LNCaP clone FGC (cell line): ENCODE measurements at regions not wholly inside any gene's neighbourhood (a gene's known extent, or its start where the extent isn't known, plus 50 kb on each side); places are given as distances from the start of the nearest gene placed in this dataset.

ENCODE experiments used
- DNase-seq: peaks from one replicate; pipeline ENCODE4 v3.0.0-alpha.2; 2011; ENCODE audit warnings: low read depth
- H3K4me3 ChIP-seq: 2 replicates; pipeline ENCODE4 v1.5.1; 2011; ENCODE audit warnings: mild to moderate bottlenecking, low read depth, low read length, control low read depth
- CTCF ChIP-seq: IDR thresholded peaks from 2 replicates; pipeline ENCODE4 v1.5.1; 2012; ENCODE audit warnings: mild to moderate bottlenecking; ENCODE audit not compliant: control insufficient read depth, insufficient read depth; ENCODE audit errors: extremely low read depth

- no peak for DNase-seq
- TF ChIP-seq CTCF: no peak
- no peak overlapping the region for H3K4me3 ChIP-seq
Measured at GRCh38 chr2:239455436-239456203, 54.8 kb upstream of the HDAC4 start.

GRCh38 chr2:239454507-239454906 is 53.7 kb upstream of the HDAC4 start:
- no peak for TF ChIP-seq CTCF
- H3K4me3 ChIP-seq: no peak overlapping the region

More at GRCh38 chr2:239454507-239454906, 53.7 kb upstream of the HDAC4 start:
- no peak for DNase-seq
